NCI-H69 (cell line): ENCODE measurements at regions not wholly inside any gene's neighbourhood (a gene's known extent, or its start where the extent isn't known, plus 50 kb on each side); places are given as distances from the start of the nearest gene placed in this dataset.
"Not testable (repeated sequence)": the region's sequence is repeated elsewhere in the genome, so short reads cannot be mapped to it uniquely, and the experiment has no call there.

Experiments used
- DNase-seq: peaks from one replicate; lab custom pipeline; 2025; lab: John Stamatoyannopoulos, UW

DNA sequence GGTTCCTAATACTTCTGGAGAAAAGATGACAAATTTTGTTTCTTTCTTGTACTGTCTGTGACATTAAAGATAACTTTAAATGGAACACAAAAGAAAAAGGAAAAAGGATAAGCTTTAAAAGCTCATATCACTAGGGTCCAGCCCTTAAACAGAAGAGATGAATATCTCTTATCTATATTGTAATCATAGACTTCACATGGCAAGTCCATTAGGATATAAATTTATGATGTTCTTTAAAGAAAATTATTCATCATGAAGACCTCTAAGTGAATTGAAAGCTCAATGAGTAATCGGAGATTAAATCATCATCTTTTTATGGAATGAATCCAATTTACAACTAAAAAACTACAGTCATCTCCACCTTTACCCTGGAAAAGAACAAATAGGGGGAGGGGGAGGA, 111.6 kb upstream of the SATB2 start:
- no peak for DNase-seq

DNA sequence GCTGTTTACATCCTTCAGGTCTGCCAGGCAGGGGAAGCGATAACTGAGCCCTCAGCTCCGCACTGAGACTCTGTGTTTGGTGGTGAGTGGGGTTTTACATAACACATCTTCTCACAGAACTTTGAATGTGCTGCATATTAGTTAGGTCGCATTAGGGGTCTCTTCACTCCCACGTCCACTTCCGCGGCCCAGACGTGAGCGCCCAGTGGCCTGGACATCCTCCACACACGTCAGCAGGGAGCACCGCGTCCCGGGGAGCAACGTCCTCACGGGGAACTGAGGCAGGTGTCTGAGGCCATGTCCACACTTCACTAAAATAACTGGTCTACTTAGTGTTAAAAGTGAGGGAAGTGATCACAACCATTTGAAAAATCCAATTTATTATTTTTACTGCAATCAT, 100.4 kb upstream of the SATB2 start:
- no peak for DNase-seq

DNA sequence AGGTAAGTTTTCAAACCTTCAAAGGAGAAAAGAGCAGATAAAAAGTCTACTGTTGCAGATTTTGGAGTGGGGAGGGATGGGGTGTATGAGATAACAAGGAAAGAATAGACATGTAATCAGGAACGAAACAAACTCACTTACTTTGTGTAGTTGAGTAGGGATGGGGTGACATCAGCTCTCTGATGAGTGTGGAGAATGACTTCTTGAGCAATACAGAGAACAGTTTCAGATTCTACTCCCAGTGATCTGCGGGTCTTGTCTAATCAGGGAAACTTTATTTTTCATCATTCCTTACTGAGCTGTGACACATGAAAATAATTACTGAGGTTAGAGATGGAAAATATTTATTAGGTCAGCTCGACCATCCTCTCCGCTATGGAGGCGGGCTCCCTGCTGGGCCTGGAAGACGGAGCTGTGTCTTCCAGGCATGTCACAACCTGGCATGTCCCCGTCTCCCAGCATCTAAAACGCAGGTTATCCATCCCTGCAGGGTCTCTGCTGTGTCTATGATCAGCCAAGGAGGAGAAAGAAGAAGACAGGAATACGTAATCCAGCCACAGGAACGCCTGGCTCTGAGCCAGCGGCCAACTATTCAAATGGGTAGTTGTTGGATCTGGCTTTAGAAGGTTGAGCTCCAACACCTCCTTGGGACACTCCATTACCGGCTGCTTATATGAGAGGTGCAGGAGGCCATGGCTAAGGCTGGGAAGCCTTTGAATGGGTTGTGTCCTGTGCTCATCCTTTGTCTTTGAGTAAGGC, 99.0 kb upstream of the SATB2 start:
- no peak for DNase-seq

DNA sequence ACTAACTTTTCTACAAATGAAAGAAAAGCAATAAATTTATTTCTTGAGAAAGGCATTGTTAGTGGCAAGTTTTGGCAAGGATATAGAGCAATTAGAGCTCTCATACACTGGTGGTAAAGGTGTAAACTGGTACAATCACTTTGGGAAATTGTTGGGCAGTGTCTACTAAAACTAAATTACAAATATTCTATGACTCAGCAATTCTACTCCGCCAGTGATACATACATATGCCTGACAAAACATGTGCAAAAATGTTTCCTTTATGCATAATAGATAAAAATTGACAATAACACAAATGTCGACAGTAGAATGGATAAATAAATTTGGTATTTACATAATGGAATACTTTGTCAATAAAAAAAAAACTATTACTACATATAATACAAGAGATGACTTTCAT, 96.3 kb upstream of the SATB2 start:
- DNase-seq: no peak

DNA sequence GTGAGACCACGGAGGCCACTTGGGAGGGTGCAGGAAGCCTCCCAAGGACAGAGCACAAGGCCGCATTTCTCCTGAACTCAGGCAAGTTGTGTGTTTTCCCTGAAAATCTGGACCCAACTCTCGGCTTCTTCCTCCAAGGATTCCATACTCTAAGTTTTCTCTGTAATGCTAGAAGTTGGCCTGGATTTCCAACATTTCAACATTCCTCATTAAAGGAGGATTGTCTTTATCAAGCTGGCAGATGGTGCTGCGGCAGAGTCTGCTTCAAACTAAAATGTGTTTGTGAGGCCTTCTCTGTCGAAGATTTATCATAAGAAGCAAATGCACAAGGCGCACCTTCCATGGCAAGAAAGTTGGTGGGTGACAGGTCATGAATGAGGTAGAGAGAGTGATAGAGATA, 94.4 kb upstream of the SATB2 start:
- no peak for DNase-seq

DNA sequence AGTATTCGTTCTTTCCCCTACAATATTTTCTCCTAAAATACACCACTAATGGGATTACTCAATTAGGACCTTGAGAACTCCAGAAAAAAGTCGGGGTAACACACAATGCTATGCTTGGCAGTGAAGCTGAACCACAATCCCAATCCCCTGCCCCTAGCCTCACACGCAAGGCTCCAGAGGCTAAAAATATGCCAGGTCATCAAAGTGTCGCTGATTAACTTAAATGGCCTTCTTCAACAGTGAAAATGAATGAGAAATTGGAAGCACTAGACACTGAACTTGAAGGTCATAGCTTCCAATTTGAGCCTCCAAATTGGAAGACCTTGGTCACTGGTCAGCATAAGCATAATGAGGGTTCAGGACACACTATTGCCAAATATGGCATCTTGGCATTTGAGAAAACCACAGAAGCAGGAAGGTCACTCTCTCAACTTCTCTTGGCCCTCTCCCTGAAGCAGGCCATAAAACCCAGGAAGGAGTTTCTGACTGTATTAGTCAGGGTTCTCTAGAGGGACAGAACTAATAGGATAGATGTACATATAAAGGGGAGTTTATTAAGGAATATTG, 86.0 kb upstream of the SATB2 start:
- DNase-seq: no peak

DNA sequence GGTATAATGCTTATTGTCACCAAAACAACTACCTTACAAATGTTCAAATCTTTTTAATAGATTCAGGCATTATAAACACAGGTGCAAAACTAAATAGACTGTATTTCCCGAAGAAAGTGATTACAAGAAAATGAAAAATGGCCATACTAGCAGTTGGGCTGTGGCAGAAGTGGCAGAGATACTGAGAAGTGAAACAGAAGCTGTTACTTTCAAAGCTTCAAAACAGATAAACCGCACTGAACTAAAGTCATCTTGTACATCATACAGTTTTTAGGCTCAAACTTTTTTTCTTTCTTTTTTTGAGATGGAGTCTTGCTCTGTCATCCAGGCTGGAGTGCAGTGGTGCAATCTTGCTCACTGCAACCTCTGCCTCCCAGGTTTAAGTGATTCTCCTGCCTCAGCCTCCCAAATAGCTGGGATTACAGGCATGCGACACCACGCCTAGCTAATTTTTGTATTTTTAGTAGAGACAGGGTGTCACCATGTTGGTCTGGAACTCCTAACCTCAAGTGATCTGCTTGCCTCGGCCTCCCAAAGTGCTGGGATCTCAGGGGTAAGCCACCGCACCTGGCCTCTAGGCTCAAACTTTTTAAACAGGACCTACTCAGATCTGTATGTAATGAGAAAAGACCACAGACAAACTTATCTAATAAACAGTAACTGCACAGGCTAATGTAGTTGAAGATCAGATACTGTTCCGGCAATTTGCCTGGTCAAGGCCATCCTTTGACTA, 77.9 kb upstream of the SATB2 start:
- no peak for DNase-seq

DNA sequence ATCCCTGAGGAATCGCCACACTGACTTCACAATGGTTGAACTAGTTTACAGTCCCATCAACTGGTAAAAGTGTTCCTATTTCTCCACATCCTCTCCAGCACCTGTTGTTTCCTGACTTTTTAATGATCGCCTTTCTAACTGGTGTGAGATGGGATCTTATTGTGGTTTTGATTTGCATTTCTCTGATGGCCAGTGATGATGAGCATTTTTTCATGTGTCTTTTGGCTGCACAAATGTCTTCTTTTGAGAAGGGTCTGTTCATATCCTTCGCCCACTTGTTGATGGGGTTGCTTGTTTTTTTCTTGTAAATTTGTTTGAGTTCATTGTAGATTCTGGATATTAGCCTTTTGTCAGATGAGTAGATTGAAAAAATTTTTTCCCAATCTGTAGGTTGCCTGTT, 76.1 kb upstream of the SATB2 start:
- not testable (repeated sequence) for DNase-seq

DNA sequence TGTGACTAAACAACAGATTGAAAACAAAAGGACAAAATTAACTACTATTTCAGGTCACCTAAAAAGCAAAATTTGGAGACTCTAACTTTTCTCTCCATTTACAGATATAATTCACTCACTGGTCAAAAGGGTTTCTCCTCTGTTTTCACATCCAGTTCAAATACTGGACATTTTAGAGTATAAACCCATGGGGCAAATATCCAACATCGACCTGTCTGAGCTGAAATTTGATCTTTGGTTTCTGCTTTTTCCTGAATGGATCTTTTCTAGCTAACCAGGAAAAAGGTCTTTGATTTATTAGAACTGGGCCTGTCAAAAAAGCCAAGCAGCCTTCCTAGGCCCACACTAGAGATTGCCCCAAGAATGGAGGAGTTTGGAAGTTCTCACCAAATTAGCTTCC, 69.3 kb upstream of the SATB2 start:
- DNase-seq: no peak

DNA sequence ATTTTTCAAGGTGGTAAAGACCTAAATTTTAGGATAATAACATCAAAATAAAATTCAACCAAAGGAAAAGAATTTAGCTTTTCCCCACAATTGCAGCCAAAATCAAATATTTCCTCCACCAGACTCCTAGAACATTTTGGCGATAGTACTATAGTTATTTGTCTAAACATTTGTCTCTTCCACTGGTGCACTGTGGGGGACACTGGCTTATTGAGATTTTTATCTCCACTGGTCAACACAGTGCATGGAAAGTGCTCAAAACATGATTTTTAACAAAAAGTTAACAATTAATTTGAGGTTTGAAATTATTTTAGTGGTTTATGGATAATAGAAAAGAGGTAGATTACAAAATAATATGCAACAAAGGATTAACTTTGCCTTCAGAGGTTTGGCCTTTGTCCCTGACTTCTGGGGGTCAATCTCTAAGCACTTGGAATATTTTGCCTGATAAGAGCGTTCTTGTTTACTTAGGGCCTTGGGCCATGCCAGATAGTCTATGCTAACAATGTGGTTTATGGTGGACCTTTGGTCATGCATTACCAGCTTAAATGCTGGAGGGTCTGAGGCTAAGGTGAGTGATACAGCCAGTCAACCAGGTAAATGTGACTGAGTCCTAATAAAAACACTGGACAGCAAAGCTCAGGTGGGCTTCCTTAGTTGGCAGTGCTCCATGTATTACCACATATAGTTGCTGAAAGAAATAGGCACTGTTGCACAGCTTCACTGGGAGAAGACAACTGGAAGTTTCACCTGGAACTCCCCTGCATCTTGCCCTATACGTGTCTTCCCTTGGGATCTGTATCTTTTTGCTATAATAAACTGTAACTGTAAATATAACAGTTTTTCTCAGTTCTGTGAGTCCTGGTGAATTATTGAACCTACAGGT, 67.2 kb upstream of the SATB2 start:
- no peak for DNase-seq

DNA sequence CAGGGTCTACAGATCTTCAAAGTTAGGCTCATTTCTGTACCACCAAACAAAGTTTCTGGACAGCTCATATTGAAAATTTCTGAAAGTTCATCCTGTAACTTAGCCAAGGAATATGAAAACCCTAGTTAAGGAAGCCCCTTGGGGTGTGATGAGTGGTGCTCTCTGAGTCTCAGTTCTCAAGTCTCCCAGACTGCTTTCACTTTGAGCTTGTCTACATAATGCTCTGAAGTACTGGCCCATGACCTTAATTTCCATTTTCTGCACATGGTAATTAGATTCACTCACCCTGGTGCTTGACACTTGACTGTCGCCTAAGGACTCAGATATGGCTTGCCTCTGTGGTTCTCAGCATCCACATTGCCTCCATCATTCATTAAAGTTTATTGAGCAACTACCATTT, 51.7 kb upstream of the SATB2 start:
- no peak for DNase-seq
